ENCODE measurements at regions not wholly inside any gene's neighbourhood (a gene's known extent, or its start where the extent isn't known, plus 50 kb on each side); places are given as distances from the start of the nearest gene placed in this dataset.

GRCh38 chr12:5379749-5380496 is 52.0 kb upstream of the NTF3 start:
- no peak for ATAC-seq
- no peak for DNase-seq
- peaks cover 4% of the 10 kb centered on the region for H3K4me1 ChIP-seq (ENCODE audit: low read depth)
- intact Hi-C loops (cut with DNase I, micrococcal nuclease) = no loop called here
- no peak overlapping the region for H3K4me3 ChIP-seq
- no peaks in the 10 kb centered on the region for H3K36me3 ChIP-seq (ENCODE audit: low read depth)
- TF ChIP-seq CTCF (IDR thresholded peaks at IDR 0.05) = no peak
- H3K9me3 ChIP-seq = no peaks in the 10 kb centered on the region

Measured in mucosa of descending colon (tissue), 3 donors.